ENCODE measurements at regions not wholly inside any gene's neighbourhood (a gene's known extent, or its start where the extent isn't known, plus 50 kb on each side); places are given as distances from the start of the nearest gene placed in this dataset.

DNA sequence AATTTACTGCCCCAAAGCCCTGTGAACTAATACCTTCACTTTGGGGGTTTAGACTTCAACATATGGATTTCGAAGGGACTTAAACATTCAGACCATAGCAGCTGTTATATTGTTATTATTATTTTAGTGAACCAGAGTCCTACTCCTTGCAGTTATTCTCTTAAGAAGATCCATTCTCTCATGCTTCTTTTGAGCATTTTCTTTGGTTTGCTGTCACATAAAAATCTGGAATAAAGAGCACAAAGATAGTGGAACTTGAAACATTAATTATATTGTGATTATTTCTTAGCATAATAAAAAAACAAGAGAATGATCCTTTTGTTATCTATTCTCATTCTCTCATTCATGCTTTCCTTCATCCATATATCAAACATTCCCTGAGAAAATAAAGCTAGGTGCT, 166.4 kb upstream of the GBE1 start (continued):
- TF ChIP-seq, protein P1, sequence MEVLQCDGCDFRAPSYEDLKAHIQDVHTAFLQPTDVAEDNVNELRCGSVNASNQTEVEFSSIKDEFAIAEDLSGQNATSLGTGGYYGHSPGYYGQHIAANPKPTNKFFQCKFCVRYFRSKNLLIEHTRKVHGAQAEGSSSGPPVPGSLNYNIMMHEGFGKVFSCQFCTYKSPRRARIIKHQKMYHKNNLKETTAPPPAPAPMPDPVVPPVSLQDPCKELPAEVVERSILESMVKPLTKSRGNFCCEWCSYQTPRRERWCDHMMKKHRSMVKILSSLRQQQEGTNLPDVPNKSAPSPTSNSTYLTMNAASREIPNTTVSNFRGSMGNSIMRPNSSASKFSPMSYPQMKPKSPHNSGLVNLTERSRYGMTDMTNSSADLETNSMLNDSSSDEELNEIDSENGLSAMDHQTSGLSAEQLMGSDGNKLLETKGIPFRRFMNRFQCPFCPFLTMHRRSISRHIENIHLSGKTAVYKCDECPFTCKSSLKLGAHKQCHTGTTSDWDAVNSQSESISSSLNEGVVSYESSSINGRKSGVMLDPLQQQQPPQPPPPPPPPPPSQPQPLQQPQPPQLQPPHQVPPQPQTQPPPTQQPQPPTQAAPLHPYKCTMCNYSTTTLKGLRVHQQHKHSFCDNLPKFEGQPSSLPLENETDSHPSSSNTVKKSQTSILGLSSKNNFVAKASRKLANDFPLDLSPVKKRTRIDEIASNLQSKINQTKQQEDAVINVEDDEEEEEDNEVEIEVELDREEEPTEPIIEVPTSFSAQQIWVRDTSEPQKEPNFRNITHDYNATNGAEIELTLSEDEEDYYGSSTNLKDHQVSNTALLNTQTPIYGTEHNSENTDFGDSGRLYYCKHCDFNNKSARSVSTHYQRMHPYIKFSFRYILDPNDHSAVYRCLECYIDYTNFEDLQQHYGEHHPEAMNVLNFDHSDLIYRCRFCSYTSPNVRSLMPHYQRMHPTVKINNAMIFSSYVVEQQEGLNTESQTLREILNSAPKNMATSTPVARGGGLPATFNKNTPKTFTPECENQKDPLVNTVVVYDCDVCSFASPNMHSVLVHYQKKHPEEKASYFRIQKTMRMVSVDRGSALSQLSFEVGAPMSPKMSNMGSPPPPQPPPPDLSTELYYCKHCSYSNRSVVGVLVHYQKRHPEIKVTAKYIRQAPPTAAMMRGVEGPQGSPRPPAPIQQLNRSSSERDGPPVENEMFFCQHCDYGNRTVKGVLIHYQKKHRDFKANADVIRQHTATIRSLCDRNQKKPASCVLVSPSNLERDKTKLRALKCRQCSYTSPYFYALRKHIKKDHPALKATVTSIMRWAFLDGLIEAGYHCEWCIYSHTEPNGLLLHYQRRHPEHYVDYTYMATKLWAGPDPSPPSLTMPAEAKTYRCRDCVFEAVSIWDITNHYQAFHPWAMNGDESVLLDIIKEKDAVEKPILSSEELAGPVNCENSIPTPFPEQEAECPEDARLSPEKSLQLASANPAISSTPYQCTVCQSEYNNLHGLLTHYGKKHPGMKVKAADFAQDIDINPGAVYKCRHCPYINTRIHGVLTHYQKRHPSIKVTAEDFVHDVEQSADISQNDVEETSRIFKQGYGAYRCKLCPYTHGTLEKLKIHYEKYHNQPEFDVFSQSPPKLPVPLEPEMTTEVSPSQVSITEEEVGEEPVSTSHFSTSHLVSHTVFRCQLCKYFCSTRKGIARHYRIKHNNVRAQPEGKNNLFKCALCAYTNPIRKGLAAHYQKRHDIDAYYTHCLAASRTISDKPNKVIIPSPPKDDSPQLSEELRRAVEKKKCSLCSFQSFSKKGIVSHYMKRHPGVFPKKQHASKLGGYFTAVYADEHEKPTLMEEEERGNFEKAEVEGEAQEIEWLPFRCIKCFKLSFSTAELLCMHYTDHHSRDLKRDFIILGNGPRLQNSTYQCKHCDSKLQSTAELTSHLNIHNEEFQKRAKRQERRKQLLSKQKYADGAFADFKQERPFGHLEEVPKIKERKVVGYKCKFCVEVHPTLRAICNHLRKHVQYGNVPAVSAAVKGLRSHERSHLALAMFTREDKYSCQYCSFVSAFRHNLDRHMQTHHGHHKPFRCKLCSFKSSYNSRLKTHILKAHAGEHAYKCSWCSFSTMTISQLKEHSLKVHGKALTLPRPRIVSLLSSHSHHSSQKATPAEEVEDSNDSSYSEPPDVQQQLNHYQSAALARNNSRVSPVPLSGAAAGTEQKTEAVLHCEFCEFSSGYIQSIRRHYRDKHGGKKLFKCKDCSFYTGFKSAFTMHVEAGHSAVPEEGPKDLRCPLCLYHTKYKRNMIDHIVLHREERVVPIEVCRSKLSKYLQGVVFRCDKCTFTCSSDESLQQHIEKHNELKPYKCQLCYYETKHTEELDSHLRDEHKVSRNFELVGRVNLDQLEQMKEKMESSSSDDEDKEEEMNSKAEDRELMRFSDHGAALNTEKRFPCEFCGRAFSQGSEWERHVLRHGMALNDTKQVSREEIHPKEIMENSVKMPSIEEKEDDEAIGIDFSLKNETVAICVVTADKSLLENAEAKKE (CRISPR knock-in tag; IDR thresholded peaks at IDR 0.05), result no peak
- TF ChIP-seq EZH2 (IDR thresholded peaks at IDR 0.05; ENCODE audit: low read depth, unreplicated experiment), result no peak
- TF ChIP-seq EZH2phosphoT487 (IDR thresholded peaks at IDR 0.05; ENCODE audit: unreplicated experiment), result no peak
- no peak for TF ChIP-seq STAT1 (IDR thresholded peaks at IDR 0.05; ENCODE audit: unreplicated experiment)
- TF ChIP-seq ZNF331 (CRISPR knock-in tag; IDR thresholded peaks at IDR 0.05; ENCODE audit: low read depth), result no peak
- no peak for TF ChIP-seq POLR2AphosphoS5 (IDR thresholded peaks at IDR 0.05; ENCODE audit: low read depth)
- TF ChIP-seq, protein P2, sequence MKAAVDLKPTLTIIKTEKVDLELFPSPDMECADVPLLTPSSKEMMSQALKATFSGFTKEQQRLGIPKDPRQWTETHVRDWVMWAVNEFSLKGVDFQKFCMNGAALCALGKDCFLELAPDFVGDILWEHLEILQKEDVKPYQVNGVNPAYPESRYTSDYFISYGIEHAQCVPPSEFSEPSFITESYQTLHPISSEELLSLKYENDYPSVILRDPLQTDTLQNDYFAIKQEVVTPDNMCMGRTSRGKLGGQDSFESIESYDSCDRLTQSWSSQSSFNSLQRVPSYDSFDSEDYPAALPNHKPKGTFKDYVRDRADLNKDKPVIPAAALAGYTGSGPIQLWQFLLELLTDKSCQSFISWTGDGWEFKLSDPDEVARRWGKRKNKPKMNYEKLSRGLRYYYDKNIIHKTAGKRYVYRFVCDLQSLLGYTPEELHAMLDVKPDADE (IDR thresholded peaks at IDR 0.05), result no peak

DNA sequence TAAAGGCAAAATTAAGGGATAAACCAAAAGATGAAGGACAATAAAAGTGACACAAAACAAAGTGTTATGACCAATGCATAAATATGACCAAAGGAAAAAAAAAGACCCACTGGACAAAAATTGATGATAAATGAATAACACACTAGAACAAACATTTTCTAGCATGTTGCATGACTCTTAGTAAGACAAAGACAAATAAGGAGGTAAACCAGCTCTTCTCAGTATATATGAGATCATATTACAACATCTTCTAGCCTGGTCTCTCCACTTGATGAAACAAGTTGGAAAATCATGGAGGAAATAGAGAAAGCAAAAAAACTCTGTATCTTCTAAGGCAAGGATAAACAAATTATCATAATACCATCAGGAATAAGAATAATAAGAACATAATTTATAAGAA, 163.9 kb upstream of the GBE1 start:
- no peak for DNase-seq (ENCODE audit: low spot score)
- H3K27ac ChIP-seq (ENCODE audit: low read depth), result no peak overlapping the region
- no peaks in the 10 kb centered on the region for H3K79me2 ChIP-seq (replicated peaks; ENCODE audit: insufficient read depth)
- H3K27ac Mint-ChIP-seq, result no peak overlapping the region
- ATAC-seq, result no peak
- peaks cover 4% of the 10 kb centered on the region; the same call in 1 of the 2 replicates for H3K9me2 ChIP-seq (ENCODE audit: insufficient read depth)
- no peaks in the 10 kb centered on the region for H3K27me3 Mint-ChIP-seq (ENCODE audit: insufficient read depth, low read depth, poor library complexity)
- no peak overlapping the region for H2AFZ ChIP-seq
- H3K4me1 ChIP-seq (ENCODE audit: insufficient read depth), result no peaks in the 10 kb centered on the region
- H3K4me3 ChIP-seq, result no peak overlapping the region
- H3K27me3 ChIP-seq (ENCODE audit: insufficient read depth), result no peaks in the 10 kb centered on the region
- no peaks in the 10 kb centered on the region for H3K36me3 Mint-ChIP-seq (ENCODE audit: low read depth)
- H3K36me3 ChIP-seq (ENCODE audit: insufficient read depth), result no peaks in the 10 kb centered on the region
- no peak overlapping the region for H3K4me2 ChIP-seq
- no peaks in the 10 kb centered on the region for H3K9me3 Mint-ChIP-seq
- H3K4me1 Mint-ChIP-seq, result peaks cover 7% of the 10 kb centered on the region; the same call in 2 of the 3 replicates
- H3K4me3 Mint-ChIP-seq, result no peak overlapping the region
- H3F3A ChIP-seq (replicated peaks; ENCODE audit: low read depth), result no peaks in the 10 kb centered on the region
- no peaks in the 10 kb centered on the region for H4K20me1 ChIP-seq (replicated peaks; ENCODE audit: insufficient read depth)
- TF ChIP-seq, protein P1 (CRISPR knock-in tag; IDR thresholded peaks at IDR 0.05), result no peak
- TF ChIP-seq EZH2phosphoT487 (IDR thresholded peaks at IDR 0.05; ENCODE audit: unreplicated experiment) (no peak), CREB1 (CRISPR knock-in tag; IDR thresholded peaks at IDR 0.05; ENCODE audit: low read depth) (no peak), POLR2AphosphoS5 (IDR thresholded peaks at IDR 0.05; ENCODE audit: low read depth) (no peak)
